Skeletal muscle tissue (tissue), 1 donor: ENCODE measurements at regions not wholly inside any gene's neighbourhood (a gene's known extent, or its start where the extent isn't known, plus 50 kb on each side); places are given as distances from the start of the nearest gene placed in this dataset. TPM values are rescaled to one million over a fixed set of nuclear protein-coding genes. Genes with fewer than 3 reads are reported as not detected.

Source experiments
- small RNA-seq: library from RNA; depleted of rRNA; stranded (forward); fragments of <200 nt; gene quantifications from one replicate; pipeline ENCODE3, GENCODE V24; 2014

Small RNA genes in the stretch of these regions (small RNA-seq; reads per million reads assigned to genes)
- gene RPS27P20, result not detected
